ENCODE measurements at regions not wholly inside any gene's neighbourhood (a gene's known extent, or its start where the extent isn't known, plus 50 kb on each side); places are given as distances from the start of the nearest gene placed in this dataset.

GRCh38 chr18:7170292-7170691, 52.7 kb upstream of the LAMA1 start:
- TF ChIP-seq CTCF (IDR thresholded peaks at IDR 0.05; ENCODE audit: insufficient read depth, low read length) (no peak), REST (IDR thresholded peaks at IDR 0.05; ENCODE audit: insufficient replicate concordance, low read depth) (no peak)
